ENCODE measurements at regions not wholly inside any gene's neighbourhood (a gene's known extent, or its start where the extent isn't known, plus 50 kb on each side); places are given as distances from the start of the nearest gene placed in this dataset.
"Not testable (repeated sequence)": the region's sequence is repeated elsewhere in the genome, so short reads cannot be mapped to it uniquely, and the experiment has no call there.

DNA sequence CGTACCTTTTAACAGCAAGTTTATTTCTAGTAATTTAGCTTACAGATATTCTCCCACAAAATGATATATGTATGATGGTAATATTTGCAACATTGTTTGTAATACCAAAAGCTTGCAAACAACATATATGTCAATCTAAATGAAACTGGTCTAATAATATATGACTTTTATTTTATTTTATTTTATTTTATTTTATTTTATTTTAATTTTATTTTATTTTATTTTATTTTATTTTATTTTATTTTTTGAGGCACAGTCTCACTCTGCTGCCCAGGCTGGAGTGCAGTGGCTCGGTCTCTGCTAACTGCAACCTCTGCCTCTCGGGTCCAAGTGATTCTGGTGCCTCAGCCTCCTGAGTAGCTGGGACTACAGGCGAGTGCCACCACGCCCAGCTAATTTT lies 94.6 kb upstream of the ABCA1 start:
- DNase-seq (ENCODE audit: low read depth) = not testable (repeated sequence)

DNA sequence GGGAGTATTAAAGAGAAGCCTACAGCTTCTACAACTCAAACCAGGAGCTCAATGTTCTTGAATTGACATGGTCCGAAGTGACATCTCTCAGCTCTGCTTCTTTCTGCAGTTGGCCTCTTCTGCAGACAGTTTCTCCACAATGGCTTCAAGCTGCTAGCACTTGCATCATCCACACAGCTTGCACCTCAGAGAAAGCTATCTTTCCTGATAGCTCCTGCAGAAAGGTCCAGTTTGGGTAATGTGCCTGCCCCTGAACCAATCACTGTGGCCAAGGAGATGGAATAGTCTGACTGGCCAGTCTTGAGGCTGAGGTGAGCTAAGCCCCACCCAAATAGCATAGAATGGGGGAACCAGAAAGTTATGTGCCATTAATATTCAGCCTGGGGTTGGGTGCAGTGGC lies 95.8 kb upstream of the ABCA1 start:
- no peak for DNase-seq (ENCODE audit: low read depth)

DNA sequence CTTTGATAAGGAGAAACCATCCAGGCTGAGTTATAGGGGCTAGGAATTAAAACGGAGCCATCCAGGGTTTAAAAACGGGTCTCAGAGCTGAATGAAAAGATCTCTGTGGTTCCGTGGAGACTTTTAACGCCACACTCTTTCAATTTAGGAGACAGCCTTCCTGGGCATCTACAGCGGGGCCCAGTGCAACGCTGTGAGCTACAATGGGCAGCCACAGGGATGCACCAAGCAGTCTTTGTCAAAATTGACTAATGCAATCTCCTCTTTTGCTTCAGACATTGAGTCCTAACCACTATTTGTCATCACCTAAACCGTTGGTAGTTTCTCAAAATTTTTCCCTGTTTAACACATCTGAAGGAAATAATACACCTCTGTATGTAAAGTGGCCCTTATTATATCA lies 96.6 kb upstream of the ABCA1 start:
- no peak for DNase-seq (ENCODE audit: low read depth)

DNA sequence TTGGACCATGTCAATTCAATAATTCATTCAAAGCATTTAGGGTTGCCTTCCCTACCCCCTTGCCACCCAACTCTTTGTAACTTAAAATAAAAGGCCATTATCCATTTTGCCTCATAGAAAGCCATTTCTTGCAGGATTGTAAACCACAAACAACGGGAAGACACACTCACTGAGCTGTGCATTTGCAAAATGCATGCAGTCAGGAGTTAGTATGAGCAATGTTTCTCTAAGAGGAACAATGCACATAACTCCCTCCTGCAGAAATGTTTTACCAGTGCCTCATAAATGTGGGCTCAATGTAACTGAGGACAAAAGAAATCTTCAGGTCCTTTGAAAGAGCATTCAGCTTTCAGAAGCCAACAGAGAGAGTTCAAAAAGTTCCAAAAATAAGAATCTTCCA lies 98.5 kb upstream of the ABCA1 start:
- no peak for DNase-seq (ENCODE audit: low read depth)

DNA sequence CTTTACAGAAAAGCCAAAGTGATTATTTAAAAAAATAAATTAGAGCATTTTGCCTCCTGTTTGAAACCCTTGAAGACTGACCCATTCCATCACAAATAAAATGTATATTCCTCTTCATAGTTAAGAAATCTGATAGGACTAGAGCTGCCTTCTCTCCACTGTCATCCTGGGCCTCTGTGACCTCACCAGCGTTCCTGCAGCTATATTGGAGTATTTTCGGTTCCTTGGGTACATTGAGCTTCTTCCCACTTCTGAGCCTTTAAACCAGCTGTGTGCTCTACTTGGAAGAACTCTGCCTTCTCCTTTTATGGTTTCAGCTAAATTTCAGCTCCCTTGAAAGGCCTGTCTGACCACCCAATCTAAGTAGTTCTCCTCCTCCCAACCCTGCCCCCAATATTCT lies 99.1 kb upstream of the ABCA1 start:
- DNase-seq (ENCODE audit: low read depth) = no peak

DNA sequence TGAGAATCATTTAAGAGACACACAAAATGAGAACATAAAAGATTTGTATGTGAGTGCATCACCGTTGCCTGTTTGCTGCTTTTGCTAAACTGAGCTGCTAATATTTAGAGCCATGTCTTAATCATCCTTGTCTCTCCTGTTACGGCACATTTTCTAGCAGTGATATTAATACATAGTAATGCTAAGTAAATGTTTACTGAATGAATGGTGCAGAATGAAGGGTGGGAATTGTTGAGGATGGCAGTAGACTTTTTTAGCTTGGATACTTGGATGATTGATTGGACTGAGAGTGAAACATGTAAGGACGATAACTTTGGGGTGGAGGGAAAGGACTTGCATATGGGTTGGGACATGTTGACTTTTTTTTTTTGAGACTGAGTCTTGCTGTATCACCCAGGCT lies 102.3 kb upstream of the ABCA1 start:
- DNase-seq (ENCODE audit: low read depth) = no peak

DNA sequence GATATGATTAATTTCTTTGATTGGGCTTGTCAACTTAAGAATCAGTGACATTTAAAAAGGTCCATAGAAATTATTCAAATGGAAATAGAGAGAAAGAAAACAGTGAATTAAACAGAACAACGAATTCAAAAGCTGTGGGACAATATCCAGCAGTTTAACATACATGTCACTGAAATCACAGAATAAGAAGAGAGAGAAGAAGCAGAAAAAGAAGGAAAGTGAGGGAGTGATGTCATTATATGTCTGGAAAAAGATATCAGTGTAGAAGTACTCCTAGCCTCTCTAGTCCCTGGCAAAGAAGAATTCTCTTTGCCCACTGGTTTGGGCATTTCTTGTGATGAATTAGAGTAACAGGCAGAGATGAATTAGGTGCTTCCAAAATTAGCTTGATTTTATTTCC lies 109.2 kb upstream of the ABCA1 start:
- no peak for DNase-seq (ENCODE audit: low read depth)

DNA sequence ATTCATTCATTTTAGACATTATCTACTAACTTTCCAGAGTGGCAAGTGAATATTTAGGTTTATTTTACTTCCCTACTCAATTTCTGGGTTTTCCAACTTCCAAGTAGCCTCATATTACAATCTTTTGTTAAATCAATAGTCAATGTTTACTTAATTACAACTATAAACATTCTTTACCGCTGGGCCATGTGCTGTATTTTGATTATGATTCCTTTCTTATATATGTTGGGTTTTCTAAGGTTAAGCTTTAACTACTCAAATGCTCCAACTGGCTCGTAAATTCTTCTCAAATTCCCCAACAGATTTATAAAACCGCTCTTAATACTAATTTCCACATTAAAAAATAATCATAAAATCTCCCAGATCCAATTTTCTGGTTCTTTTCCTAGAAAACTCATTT lies 110.1 kb upstream of the ABCA1 start:
- DNase-seq (ENCODE audit: low read depth) = no peak

DNA sequence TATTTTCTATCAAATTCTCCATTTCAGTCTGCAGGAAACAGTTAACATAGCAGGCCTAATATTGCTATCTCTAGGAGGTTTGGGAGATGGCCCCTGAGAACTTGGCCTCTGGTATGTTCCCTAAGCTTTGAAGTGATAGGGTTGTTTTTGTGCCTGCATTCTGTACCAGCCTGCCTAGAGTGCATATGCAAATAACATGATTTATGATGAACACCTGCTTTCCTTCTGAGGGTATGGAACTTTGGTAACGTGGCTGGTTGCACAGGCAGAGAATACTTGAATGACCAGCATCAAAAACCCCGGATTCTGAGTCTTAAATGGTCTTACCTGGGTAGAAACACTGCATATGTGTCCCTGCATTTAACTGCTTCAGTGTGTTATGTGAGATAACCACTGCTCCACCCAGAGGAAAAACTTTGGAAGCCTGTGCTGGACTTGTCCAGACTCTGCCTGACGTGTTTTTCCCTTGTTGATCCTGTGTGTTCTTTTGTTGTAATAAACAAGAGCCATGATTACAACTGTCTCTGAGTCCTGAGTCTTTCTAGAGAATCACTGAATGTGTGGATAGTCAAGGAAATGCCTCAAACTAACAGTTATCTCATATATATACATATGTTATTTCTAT lies 111.3 kb upstream of the ABCA1 start:
- no peak for DNase-seq (ENCODE audit: low read depth)

DNA sequence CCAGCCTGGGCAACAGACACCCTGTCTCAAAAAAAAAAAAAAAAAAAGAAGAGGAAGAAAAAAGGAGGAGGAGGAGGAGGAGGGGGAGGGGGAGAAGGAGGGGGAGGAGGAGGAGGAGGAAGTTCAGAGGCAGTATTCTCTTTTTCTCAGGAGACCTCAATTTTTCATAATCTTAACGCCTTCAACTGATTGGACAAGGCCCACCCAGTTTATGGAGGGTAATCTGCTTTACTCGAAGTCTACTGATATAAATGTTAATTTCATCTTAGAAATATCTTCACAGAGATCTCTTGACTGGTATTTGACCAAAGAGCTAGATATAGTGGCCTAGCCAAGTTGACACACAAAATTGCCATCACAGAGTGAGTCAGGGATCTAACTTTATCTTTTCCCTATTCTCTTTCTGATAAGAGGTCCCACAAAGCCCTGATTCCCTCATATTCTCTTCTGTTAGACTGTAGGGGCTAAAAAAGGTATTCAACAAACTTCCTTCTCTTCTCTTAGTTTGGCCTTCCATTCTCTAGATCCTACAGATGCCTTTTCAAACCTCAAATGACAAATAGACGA lies 115.5 kb upstream of the ABCA1 start:
- no peak for DNase-seq (ENCODE audit: low read depth)

DNA sequence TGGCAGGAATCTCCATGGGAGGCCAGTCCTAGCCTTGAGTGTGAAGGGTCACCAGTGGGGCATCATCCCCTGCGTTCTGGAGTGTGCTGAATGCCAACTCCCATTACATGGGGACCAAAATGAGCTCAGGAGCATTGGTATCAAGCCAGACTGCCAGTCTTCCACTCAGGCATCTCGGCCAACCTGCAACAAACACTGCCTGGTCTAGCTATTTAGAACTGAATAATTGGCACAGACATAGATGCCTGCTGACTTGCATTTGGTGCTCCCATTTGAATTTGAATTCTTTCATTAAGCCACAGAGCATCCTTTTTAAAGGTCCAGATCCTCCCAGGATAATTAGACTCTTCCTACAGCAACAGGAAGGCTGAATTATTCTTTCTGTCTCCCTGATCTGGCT lies 116.6 kb upstream of the ABCA1 start:
- DNase-seq (ENCODE audit: low read depth) = no peak

DNA sequence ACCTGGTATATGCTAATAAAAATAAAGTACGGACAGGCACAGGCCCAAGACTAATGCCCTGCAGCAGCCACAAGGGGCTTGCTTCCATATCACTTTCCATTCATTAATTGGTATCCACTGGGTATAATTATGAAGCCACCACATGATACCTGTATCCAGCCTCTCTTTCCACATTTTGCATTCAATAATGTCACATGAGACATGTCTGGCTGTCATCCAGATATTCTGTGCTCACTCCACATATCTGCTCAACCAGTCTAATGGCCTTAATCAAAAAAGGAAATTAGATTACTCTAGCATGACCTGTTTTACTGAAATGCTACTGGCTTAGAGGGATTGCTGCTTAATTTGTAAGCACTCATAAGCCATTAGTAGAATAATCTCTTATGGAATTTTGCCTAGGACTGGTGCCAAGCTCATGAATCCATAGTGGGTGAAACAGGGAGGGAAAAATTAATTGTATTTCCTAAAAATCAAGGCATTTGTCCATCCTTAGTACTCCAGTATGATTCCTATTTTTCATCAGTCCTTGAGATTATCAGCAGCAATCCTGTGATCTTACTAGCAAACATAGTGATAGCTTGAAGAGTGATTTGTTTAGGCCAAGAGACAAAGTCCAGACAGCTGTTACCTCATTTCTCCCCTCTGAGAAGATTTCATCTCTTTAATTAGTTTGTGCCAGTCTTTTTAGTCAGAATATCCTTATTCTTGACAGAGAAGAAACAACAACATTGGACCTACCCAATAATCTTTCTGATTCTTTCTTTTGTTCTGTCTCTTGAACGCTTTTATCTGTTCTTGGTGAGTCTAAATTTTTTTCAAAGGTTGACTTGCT lies 119.2 kb upstream of the ABCA1 start:
- no peak for DNase-seq (ENCODE audit: low read depth)

DNA sequence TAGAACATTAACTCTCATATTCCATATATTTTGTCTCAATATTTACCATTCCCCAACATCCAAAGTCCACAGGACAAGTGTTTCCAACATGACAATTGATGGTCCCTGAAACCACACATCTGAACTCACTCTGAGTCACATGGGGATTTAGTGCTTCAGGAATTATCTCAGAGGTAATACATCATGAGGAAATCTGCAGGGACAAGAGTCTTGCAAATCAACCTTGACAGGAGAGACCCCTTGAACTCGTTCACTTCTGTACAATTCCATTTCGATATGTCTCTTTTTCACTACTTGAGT lies 119.7 kb upstream of the ABCA1 start:
- DNase-seq (ENCODE audit: low read depth) = no peak

DNA sequence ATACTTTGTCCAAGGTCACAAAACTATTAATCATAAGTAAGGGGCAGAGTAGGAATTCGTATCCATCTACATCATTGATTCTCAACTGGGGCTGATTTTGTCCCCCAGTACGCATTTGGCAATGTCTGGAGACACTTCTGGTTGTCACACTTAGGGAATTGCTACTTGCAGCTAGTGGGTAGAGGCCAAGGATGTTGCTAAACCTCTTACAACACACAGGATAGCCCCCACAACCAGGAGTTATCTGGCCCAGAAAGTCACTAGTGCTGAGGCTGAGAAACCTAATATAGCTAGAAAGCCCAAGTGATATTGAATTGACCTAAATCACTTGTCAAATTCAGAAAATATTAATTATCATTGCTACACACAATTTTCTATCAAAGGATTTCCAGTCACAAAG lies 120.4 kb upstream of the ABCA1 start:
- no peak for DNase-seq (ENCODE audit: low read depth)

DNA sequence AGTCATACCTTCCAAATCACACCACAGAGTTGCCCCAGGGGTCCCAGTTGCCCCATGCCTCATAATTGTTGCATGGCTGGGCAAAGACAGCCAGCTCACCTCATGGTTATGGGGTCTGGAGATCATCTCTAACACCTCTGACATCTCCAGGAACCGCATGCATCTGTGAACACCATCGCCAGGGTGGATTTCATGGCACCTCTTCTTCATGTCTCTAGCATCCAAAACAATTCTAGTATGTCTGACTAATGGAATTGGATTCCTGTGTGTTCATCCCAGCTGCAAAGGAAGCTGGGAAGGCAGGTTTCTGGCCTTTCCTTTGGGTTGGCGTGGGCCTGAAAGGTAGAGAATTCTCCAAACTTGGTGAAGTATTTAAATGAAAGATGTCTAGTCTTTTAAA lies 122.3 kb upstream of the ABCA1 start:
- no peak for DNase-seq (ENCODE audit: low read depth)

DNA sequence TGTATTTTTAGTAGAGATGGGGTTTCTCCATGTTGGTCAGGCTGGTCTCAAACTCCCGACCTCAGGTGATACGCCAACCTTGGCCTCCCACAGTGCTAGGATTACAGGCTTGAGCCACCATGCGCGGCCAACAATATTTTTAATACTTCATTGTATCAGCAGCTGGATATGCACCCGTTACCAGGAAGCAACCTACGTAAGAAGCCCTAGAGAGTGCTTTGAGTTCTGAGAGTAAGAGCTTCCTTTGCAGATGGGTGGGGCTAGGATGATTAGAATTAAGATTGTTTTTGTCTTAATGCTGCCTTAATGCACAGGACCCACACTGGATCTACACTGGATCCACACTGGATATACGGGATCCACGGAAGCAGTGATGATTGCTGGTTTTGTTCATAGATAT lies 123.9 kb upstream of the ABCA1 start:
- no peak for DNase-seq (ENCODE audit: low read depth)

DNA sequence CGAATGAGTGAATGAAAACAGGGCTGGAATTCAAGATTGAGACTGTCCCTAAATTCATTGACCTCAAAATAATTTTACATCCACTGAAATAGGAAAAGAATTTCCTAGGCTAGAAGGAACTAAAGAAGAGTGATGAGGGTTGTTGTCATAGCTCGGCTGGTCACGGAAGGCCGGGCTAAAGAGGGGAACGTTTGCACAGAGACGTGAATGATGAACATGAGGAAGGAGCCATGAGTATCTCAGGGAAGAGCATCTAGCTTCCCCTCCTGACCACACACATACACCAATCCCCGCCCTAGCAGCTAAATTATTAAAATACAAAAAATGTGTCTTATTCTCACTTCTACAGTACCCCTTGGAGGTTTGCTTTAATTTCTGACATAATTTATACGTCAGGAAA lies 124.4 kb upstream of the ABCA1 start:
- DNase-seq (ENCODE audit: low read depth) = no peak

DNA sequence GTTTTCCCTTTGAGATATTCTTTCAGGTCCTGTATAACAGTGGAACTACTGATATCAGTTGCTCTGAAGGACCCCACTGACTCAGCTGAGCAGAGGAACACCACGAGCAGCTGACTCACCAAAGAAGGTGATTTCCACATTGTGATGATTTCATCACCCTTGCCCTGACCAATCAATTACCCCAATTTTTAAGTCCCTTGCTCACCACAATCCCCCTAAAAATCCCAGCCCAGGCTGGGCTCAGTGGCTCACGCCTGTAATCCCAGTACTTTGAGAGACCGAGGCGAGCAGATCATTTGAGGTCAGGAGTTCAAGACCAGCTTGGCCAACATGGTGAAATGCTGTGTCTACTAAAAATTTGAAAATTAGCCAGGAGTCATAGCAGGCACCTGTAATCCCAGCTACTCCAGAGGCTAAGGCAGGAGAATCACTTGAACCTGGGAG lies 125.3 kb upstream of the ABCA1 start:
- DNase-seq (ENCODE audit: low read depth) = no peak

DNA sequence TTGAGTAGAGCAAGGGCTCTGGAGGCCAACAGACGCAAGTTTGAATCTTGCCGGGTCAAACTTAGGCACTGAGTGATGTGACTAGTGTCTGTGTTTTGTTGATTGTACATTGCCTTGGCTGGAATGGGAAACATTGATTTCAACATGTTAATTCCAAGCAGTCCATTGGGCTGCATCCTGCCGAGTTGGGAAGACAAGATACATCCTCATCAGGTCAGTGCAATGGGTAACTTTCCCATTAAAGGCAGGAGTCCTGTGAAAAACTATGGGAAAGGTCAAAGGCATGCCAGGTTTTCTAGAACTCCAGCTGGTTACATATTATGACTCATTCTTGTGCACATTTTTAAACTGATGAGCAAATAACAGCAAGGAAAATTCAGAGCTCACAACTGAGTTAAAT lies 126.5 kb upstream of the ABCA1 start:
- no peak for DNase-seq (ENCODE audit: low read depth)

DNA sequence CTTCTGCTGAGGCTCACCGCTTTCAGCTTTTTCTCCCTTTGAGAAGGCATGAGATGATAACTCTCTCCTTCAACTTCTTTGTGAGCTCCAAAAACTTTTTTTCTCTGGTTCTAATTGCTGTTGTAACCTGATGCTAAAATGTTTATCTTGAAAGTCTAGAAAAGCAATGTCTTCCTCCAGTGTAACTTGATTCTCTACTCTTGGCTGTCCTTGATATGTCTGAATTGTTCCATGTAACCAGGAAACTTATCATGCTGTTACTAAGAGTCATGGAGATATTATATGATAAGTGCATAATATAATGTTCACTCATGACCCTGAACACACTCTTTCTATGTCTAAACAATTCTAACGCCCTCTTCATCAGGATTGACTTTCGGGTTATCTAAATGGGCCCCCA lies 128.0 kb upstream of the ABCA1 start:
- no peak for DNase-seq (ENCODE audit: low read depth)

DNA sequence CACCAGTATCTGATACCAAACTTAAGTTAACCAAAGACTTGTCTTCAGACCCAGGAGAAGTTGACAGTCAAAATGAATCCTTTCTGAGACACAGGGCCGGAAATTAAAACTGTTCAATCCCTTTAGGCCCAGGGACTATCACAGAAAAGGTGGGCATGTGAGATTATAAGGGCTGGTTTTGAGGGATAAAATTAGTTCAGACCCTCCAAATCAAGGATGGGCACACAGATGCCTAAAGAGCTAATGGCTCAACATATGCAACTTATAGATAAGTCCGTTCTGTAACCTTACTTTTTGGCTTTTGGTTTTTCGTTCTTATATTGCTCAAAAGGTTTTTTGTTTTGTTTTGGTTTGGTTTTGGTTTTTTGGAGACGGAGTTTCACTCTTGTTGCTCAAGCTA lies 129.6 kb upstream of the ABCA1 start:
- DNase-seq (ENCODE audit: low read depth) = no peak

DNA sequence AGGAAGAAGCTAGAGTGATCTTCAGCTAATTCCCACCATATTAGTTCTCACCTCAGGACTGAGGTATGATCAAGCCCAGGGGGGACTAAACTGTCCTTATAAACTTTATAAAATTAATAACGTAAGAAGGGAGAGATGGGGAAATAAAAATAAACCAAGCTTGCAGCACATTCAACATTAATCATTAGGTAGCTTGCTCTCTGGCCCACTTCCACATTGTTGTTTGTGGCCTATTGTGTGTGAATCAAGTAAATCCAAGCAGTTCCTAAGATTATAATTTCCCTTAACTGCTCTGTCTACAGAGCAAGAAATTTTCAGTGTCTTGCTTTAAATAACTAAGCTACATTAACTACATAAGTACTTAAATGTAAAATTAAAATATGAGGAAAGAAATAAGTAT lies 131.3 kb upstream of the ABCA1 start:
- no peak for DNase-seq (ENCODE audit: low read depth)

DNA sequence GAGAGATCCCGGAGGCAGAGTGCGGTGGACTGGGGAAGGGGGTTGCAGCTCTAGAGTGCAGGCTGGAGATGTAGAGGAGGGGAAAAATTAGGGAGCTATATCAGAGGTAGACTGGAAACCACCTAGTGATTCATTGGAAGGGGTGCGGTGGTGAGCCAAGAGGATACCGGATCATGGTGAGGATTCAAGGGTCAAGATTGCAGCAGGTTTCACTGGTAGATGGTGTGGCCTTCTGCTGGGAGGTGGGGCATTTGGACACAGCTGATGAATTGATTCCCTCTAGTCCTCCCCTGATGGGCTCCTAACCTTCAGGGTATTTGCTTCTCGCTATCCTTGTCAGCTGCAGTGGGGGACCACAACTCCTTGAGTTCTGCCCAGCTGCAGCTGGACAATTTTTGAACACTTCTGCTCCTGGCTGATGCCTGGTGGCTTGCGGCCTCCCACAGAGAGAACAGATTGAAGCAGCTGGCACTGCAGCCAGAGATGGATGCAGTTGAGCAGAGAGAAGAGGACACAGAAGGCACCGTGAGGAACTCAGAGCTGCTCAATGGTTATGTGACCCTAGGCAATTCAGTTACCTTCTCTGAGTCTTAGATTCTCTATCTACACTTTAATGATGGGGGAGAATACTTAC lies 134.4 kb upstream of the ABCA1 start:
- DNase-seq (ENCODE audit: low read depth) = no peak

Measured in CMK (cell line).